ENCODE measurements at regions not wholly inside any gene's neighbourhood (a gene's known extent, or its start where the extent isn't known, plus 50 kb on each side); places are given as distances from the start of the nearest gene placed in this dataset.

DNA sequence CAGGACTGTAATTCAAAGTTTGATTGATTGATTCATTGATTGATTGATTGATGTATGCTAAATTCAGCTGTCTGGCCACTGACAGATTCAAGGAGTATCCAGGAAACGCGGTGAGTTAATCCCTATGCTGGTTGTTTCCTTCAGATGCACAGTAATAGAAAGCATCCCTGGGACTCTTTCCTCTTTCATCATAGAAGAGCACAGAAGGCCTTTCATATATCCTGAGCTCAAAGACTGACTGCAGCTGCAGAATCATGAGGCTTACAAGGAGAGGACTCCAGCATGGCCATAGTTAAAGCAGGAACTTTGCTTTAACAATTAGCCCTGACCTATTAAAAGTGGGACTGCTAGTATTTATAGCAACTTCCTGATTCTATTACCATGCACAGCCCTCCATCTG, 187.7 kb upstream of the TMTC1 start:
- DNase-seq (ENCODE audit: low spot score) (no peak), FAIRE-seq (no peak)

DNA sequence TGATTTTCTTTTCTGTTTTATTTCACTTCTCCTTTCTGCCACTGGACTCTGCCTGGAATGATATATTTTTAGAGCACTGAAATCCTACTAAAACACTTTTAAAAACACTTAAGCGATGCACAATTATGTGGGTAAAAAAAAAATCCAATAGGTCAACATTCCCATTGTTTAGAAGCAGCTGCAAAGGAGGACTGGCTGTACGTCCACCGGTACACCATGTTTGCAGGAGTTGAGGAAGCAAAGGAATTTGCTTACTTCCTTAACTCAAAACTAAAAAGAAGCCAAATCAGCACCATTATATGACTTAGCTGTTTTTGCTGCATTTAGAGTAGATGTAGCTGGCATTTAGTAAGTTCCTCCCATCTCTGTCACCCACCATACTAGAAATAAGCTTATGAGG, 186.8 kb upstream of the TMTC1 start:
- FAIRE-seq = no peak
- DNase-seq (ENCODE audit: low spot score) = no peak

DNA sequence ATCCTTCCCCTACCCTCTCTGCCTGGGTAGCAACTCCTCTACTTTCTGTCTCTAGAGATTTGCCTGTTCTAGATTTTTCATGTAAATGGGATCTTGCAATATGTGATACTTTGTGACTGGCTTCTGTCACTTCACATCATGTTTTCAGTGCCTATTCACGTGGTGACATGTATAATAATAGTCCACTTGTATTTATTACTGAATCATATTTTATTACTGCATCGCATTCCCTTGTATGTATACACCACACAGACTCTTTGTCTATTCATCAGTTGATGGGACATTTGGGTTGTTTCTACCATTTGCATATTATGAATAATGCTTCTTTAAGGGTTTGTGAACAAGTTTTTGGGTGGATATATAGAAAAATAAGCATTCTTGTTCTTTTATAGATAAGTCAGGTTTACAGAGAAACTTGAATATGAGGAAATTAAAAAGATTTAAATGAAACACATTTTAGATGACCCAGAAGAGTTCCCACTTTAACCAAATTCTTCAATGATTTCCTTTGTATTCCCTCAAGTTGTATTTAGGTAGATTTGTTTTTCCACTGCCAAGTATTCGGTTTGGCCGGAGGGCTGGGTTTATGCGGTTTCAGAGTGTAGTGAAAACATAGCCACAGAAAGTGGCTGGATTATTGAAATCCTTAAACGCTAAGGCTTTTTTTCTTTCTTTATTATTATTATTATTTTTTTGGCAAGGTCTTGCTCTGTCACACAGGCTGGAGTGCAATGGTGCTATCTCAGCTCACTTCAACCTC, 178.7 kb upstream of the TMTC1 start:
- FAIRE-seq (no peak), DNase-seq (ENCODE audit: low spot score) (no peak)

DNA sequence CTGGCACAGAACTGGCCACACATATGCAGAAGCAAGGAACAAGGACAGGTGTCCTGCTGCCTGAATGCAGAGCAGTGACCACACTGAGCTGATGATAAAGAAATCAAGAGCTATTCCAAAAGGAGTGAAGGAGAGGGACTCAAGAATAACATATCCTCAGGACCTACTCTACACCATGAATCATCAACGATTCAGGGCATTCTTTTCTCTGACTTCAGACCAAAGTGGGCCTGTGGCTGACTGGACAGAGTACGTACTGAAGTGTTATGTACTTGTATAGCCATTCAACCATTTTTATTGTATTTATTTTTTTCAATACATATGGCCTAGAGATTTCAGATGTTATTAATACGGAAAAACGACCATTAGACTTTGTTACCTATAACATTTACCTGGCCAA, 177.5 kb upstream of the TMTC1 start:
- DNase-seq (ENCODE audit: low spot score) (no peak), FAIRE-seq (peak; percentile 5)

DNA sequence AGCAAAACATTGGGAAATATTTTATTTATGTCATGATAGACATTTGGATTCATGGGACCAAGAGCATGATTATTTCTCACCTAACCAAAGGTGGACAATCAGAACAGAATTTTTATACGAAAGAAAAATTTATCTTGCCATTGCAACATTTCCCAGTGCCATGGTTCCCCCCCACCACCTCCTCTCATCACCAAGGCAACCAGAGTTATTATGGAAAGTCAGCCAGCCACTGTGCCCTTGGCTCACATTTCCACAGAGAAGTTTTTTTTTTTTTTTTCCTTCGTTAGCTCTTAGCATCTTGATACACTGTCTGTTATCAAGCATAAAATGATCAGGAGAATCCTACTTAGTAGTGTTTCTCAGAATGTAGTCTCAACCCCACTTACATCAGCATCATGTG, 176.4 kb upstream of the TMTC1 start:
- no peak for FAIRE-seq

DNA sequence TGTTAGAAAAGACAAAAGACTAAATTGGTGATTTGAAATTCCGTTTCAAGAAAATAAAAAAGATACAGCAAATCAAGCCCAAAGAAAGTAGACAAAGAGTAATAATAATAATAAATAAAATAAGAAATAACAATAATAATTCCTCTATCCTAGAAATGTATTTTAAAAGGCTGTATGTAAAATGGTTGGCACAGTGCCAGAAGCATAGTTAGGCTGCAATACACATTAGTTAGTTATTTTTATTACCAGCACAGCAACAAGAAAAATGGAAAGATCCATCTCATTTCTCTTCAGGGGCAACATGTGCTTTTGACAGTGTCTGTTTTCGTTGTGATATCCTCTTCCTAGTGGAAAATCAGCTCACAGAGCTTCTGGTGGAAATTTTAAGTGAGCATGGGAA, 174.1 kb upstream of the TMTC1 start:
- DNase-seq (ENCODE audit: low spot score) (no peak), FAIRE-seq (no peak)

More for the DNA sequence above, 176.4 kb upstream of the TMTC1 start:
- no peak for DNase-seq (ENCODE audit: low spot score)

DNA sequence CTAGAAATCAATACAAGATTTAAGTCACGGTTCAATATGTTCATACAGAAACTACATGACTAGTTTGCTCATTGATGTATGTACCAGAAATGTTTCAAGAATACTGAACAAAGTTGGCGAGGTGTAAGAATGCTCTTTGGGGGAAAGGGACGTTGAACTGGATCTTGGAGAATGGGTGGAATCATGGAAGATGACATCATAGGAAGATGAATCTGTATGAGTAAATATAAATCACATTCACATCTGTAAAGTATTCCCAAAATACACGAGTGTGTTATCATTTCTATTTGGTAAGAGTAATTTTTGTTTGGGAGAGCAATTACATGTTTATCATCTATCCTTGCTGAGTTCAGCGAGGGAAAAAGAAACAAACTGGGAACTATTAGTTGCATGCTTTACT, 162.2 kb upstream of the TMTC1 start:
- DNase-seq (ENCODE audit: low spot score) = no peak
- no peak for FAIRE-seq

DNA sequence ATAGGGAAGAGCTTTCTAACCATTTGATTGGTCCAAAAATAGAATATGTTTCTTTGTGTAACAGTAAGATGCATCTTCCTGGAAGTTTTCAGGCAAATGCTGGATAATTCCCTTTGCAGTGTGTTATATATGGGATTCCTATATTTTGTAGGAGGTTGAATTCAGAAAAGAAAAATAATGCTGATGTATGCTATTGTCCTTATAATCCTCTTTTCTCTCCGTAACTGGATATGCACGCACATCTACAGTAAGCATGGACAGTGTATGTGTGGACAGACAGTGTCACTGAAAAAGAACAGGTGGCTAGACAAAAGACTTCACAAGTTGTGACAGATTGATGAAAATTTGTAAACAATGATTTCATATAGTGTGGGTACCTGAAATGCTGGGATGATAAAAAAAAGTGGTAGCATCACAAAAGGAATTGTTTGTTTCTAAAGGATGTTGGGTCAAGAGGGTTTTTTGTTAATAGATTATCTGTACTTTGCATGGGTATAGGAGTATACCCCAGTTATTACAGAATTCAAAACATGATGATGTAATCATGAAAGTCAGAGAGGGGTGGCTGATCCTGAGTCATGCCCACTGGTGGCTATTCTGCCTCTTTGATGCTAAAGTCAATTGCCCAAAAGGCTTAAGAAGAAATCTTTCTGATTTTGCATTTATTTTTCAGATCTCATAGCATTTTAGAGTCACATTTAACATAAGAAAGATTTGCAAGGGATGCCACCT, 160.7 kb upstream of the TMTC1 start:
- FAIRE-seq (no peak), DNase-seq (ENCODE audit: low spot score) (no peak)

DNA sequence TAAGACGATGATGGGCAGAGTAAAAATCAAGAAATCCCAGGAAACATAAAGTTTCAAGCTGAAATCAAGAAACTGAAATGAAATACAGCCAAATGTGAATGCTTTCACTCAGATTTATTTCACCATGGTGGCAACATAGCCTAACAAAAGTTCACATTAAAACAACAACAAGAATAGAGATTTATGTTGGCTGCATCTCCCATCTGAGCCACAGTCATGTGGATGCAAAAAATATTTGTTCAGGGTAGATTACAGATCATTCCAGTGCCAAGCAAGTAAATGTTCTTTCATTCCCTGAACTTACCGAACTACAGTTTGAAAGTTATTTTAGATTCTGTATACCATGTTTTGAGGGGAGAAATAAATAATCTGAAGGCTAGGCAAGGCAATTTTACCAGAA, 159.9 kb upstream of the TMTC1 start:
- DNase-seq (ENCODE audit: low spot score) (no peak), FAIRE-seq (no peak)

DNA sequence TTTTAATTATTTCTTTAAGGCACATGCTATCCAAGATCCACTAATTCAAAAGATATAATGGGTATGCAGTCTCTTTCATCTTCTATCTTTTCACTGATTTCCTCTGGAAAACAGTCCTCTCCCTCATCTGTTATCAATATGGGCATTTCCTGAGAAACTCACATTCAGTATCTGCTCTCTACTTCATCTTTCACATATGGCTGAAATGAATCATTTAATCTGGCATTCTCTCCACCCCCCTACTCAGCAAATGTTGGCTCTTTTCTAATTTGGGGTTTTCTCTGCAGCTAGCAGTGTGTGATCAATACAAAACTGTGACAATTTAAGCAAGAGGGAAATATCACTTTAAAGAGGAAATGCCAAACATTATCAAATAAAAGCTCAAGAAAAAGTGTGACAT, 157.1 kb upstream of the TMTC1 start:
- FAIRE-seq = no peak
- no peak for DNase-seq (ENCODE audit: low spot score)

DNA sequence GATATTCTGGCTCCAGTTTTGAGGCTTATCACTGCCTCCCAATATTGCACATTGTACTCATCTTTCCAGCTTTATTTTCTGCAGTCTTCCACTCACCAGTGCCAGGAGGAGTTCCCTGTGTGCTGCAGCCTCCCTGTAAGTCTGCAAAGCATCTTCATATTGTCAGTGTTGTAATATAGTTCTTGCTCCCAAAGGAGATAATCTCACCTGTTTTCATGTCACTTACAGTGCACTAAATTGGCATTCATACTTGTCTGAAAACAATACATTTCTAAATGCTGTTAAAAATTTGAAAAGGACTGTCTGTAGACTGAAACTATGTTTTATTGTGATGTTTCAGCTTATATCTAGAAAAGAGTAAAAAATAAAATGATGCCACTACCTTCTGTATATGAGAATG, 146.8 kb upstream of the TMTC1 start:
- no peak for FAIRE-seq
- no peak for DNase-seq (ENCODE audit: low spot score)

DNA sequence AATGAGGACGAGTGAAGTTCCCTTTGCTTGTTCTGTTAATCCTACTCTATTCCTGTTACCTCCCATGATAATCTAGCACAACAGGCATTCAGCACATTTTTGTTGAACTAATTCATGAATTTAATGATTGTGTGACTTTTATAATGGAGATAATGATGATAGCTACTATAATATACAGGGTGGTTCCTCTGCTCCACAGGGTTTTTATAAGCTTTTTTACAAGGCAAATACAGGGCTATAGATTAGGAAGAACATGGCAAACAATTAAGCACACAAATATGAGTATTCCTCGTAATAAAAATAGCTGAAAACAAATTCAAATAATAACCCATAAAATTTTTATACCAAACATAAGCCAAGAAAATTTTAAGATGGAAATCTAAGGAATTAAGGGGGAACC, 145.6 kb upstream of the TMTC1 start:
- DNase-seq (ENCODE audit: low spot score) (no peak), FAIRE-seq (no peak)

DNA sequence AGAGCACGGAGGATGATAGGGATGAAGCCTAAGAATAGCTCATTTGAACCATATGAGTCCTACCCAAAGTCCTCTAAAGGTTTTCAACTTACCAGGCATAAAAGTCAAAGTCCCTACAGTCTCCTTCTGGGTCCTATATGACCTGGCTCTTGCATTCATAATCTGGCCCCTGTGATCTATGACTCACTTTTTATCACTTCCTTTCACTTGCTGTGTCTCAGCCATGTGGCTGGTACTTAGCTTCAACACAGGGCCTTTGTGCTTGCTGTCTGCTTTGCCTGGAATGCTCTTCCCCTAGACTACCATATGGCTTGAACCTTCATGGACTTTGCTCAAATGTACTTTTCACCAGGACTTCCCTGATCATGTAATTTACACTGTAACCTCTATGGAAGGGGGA, 137.6 kb upstream of the TMTC1 start:
- DNase-seq (ENCODE audit: low spot score) (peak; percentile 43), FAIRE-seq (peak; percentile 42)

DNA sequence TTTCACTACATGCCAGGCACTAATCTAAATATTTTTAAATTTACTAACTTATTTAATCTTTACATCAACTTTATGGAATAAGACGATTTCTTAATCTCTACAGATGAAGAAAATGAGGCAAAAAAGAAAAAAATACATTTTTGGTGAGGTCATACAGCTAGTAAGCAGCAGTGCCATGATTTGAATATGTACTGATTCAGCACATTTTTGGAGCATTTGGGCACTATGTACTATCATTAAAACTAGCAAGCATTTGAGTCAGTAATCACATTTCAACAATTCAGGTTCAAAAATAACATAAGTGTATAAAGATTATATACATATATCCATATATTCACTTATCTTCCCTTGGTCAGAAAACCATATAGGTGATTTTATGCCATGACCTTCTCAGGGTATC, 124.4 kb upstream of the TMTC1 start:
- no peak for FAIRE-seq
- DNase-seq (ENCODE audit: low spot score) = no peak

DNA sequence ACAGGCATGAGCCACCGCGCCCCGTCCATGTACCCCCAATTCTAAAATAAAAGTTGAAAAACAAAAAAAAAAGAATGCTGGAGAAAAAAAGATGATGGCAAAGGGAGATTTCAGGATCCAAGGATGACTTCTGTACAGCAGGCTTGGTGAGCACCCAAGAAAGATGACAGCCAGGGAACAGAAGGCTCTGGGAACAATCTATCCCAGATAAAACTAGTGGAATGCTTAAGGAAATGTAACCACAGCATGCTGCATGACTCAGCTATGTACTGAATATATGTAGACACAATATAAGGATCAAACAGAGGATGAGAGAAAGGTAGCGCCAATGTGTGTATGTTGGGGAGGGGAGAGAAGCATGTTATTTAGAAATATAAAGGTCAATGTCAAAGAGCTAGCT, 123.7 kb upstream of the TMTC1 start:
- no peak for DNase-seq (ENCODE audit: low spot score)

DNA sequence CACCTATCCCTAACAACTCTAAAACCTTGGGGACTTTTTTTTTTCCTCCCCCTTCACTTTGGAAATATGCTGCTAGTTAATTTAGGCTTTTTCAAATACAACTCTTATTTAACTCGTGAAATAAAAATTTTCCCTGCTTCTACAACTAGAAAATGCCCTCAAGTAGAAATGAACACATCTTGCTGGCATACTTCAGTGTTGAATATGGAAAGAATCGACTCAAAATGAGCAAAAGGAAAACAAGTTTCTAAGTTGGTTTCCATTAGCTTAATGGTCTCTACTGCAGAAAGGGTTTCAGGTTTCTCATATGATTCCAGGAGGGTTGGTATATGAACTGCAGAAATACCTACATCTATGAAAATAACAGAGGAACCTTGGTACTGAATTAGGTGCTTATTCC, 118.3 kb upstream of the TMTC1 start:
- no peak for DNase-seq (ENCODE audit: low spot score)
- no peak for FAIRE-seq

More for the DNA sequence above, 123.7 kb upstream of the TMTC1 start:
- FAIRE-seq = no peak

DNA sequence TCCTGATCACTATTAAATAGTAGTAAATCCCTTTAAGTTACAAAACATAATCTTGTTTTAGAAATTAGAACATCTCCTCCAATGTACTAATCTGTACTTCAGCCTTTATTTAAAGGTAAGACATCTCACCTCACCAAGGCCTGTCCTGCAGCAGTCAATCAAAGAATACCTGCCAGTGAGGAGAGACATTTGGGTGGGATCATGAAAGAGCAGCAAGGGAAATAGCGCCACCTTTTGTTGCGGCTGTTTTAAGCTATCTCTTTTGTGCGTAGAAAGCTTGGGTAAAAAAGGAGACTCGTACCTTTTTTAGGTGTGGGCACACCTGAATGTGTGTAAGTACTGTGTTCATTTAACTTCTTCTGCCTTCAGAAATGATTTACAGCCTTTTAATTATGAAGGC, 117.8 kb upstream of the TMTC1 start:
- FAIRE-seq (no peak), DNase-seq (ENCODE audit: low spot score) (no peak)

DNA sequence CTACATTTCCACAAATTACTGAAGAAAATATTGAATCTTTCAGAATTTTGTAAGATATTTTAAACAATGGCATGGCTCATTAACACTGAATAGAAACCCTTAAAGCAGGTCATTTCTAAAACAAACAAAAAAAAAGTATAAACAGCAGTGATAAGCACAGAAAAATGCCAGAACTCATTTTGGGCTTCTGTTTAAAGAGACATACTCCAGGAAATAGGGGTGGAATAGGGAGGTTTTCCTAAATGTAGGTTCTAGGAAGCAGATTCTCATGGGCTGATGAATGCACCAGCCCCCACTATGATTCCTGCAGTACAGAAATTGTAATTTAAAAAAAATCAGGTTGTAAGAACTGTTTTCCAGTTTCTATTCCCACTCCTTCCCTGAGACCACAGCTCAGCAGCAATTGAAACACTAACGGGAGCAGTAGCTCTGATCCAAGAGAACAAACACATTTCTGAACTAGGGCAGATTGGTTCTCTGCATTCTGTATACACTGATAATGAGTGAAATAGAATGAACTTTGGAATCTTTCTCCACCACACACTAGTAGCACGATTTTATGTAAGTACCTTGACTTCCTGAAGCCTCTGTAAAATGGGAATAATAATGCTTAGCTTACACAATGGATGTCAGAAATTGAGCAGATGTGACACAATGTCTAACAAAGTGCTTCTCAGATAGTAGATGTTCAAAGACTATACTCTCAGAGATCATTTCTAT, 115.6 kb upstream of the TMTC1 start:
- FAIRE-seq (no peak), DNase-seq (ENCODE audit: low spot score) (no peak)

DNA sequence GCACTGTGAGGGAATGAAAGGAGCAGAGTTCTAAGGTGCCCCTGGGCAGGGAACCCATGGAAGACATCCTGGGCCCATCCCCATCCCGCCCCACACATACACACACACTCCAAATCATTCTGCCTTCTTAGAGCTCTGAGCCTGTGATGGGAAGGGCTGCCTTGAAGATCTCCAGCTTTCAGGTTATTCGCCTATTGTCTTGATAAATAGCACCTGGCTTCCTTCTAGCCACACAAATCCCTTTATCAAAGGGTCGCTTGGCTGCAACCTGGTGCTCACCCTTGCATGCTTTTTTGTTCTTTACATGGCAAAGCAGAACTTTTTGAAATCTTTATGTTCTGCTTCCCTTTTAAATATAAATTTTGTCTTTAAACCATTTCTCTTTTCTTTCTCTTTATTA, 112.2 kb upstream of the TMTC1 start:
- FAIRE-seq = no peak

DNA sequence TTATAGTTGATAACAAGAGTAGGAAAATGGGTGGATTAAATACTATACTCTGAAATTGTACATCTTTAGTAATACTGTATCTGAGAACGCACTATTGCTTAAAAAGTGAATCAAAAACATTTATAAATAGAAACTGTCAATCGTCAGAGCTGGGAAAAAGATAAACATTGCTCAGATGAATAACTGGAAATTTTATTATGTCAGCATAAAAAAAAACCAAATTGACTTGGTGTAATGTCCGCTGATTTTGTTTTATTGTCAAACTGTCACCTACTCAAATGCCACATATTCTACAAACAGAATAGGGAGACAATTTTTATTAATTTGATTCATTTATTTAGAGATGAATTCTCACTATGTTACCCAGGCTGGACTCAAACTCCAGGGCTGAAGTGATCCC, 109.3 kb upstream of the TMTC1 start:
- DNase-seq (ENCODE audit: low spot score) (no peak), FAIRE-seq (no peak)

More for the DNA sequence above, 112.2 kb upstream of the TMTC1 start:
- DNase-seq (ENCODE audit: low spot score) = no peak

DNA sequence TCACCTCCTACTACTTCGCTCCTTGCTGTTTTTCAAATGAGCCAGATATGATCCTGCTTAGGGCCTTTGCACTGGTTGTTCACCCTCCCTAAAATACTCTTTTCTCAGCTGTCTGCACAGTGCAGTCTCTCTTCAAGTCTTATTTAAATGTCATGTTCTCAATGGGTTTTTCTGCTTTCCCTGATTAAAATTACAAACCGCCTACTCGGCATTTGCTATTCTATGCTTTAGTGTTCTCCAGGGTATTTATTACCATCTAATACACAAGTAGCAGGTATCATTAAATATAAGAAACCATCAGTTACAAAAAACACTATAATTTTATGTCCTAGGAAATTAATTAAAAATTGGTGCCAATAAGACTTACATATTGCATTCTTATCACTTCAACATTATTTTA, 108.0 kb upstream of the TMTC1 start:
- FAIRE-seq = no peak
- DNase-seq (ENCODE audit: low spot score) = no peak

DNA sequence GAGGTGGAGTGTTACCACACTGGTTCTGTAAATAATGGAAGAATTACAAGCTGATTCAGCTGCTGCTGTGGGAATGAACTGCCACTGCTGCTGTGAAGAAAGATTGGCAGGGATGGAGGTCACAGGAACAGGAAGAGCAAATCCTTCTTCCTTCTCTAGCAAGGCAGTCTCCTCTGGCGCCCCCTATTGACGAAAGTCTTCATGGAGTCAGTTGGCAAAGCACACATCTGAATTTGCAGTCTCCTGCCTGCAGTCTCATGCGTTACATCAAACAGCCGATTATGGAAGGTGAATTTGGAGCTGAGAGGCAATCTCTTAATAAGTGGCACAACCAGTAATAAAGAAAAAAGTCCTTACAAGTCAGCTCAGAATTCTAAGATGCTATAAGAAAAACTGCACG, 106.0 kb upstream of the TMTC1 start:
- no peak for FAIRE-seq

DNA sequence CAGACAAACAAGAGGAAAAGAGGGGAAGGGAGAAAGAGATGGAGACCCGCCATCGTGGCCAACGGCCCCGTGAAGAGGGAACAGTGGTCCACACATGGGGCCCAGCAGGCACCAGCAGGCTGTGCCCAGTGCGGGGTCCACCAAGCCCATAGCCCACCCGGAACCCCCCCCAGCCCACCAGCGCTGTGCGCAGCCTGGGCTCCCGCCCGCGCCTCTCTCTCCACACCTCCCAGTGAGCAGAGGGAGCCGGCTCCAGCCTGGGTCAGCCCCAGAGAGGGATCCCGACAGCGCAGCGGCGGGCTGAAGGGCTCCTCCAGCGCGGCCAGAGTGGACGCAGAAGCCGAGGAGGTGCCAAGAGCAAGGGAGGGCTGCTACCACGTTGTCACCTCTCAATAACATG, 105.0 kb upstream of the TMTC1 start:
- FAIRE-seq (no peak), DNase-seq (ENCODE audit: low spot score) (no peak)

More for the DNA sequence above, 106.0 kb upstream of the TMTC1 start:
- no peak for DNase-seq (ENCODE audit: low spot score)

All from urothelium cell line (cell line).